ENCODE measurements at regions not wholly inside any gene's neighbourhood (a gene's known extent, or its start where the extent isn't known, plus 50 kb on each side); places are given as distances from the start of the nearest gene placed in this dataset.

DNA sequence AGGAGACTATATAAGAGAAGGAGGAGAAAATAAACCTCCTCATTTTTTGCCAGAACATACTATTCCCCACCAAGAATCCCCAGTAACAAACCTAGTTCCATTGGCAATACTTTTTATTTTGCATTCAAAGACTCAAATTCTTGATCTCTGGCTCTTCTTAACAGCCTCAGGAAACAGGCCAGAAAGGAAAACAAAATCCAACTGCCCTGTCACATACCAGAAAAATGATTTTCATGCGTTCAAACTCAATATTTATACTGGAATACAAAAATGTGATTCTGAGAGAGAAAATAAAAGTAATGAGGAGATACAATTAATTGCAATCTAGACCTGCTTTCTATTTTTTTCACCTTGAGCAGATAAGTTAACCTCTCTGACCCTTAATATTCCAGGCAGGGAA, 435.9 kb upstream of the AUTS2 start:
- no peak for DNase-seq (ENCODE audit: low read depth)

DNA sequence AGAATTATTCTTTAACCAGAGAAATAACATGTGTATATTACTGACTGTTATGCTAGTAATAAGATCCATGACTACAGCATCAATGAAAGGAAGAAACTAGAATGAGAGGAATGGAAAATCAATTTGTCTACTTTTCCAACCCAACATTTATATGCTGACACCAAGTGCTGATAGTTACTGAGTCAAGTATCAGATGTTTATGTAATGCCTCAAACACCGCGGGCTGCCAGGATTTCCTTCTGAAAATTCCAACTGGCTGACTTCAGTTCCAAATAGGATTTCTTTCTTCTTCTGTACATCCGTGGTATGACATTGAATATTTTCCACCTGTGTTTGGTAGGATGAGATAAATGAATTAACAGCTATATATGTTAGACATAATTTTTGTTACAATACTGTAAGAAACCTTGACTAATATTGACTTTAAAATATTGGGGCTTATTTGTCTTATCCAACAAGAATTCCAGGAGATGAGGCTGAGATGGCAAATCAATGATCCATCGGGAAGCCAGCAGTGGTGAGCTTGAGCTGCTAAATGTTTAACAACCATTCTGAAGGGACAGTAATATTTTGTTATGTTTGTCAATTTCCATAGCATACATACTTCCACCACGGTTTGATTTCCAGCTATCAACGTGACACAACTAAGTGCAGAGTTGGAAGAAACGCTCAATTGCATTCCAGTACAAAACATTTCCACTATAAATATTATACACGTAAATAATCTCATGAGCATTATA, 435.2 kb upstream of the AUTS2 start:
- no peak for DNase-seq (ENCODE audit: low read depth)

DNA sequence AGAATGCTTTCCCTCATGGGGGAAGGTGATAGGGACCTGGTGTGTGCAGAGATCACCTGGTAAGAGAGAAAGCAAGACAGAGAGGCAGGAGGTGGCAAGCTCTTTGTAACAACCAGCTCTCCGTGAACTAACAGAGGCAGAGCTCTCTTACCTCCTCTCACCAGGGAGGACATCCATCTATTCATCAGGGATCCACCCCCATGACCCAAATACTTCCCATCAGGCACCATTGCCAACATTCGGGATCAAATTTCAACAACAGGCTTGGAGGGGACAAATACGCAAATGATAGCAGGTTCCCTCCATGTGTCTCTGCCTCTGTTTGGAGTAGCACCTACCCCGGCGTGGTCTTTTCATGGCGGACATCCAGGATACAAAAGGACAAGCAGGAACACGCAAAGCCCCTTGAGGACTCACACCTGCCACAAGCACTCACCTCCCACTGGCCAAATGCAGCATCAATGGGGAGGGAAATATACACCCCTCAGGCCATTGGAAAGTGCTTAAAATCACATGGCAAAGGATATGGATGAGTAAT, 431.2 kb upstream of the AUTS2 start:
- DNase-seq (ENCODE audit: low read depth) = no peak

DNA sequence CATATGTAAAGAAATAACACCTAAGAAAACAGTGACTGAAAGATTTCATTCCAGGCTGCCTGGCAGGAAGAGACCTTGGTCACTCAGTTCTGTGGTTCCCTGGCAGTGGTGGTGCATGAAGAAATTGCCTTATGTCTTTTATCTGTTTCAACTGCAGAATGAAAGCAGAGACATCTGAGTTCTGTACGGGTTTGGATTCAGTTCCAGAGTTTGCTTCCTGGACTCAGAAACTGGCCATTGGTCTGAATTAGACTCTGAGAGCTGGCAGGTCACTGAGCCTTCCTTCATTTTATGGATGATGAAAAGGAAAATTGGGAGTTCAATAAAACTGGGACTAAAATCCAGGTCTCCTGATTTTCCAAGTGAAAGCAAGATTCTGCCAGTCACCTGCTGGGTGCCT, 428.9 kb upstream of the AUTS2 start:
- DNase-seq (ENCODE audit: low read depth) = no peak

DNA sequence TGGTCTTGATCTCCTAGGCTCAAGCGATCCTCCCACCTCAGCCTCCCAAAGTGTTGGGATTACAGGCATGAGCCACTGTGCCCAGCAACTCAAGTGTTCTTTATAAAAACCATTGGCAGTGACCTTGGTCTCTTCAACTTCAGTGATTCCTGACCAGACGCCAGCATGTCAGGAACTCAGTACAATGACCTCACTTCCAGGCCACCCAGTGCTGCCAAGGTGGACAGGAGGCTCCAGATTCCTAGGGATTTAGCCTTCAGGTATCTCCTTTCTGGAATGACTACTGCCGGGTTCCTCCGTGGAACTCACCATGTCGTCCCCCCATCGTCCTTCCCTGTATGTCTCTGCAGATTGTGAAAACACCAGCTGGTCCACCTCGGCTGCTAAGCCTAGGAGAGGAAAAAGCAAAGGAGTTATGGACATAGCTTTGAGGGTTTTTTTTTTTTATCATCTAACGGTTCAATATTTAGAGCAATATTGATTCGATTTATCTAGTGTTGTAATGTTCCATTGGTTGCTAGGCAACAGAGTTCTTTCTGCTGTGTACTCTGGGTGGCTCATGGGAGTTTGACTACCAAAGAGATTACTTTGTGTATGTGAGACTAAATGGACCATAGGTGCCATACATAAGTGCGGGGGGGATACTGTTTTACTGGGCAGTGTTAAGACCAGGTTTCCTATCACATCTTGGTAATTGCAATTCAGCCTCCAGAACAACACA, 425.8 kb upstream of the AUTS2 start:
- no peak for DNase-seq (ENCODE audit: low read depth)

DNA sequence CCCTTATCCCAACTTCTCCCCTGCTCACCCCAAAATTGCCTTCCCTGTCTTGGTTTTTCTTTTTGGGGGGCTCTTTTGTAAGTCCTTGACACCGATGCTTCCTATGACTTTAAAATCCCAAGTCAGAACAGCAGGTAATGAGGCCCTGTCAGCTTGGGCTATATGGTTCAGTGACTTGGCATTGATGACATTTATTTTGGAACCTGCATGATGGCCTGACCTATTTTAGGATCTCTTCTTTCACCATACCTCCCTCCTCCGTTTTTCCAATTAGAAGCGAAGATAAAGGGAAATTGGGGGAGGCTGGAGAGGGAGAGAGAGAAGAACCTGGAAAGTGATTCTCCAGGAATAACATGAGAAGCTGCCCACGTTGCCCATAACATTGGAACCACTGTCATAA, 424.9 kb upstream of the AUTS2 start:
- DNase-seq (ENCODE audit: low read depth) = no peak

DNA sequence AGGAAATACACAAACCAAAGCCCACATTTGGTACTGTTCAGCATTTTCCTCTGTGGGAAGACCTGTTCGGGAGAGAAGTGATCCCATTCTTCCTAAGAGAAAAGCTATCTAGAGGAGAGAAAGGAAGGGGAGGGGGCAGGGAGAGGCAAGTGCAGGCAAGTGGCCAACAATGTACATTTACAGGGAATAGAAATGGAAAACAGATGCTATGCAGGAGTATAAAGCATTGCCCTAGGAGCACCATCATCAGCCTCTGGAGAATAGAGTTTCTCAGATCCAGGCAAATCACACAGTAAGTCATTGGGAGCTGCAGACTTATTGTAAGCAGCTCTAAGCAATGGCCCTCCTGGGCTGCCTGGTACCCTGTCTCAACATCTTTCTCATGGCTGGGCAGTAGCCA, 424.4 kb upstream of the AUTS2 start:
- DNase-seq (ENCODE audit: low read depth) = no peak

DNA sequence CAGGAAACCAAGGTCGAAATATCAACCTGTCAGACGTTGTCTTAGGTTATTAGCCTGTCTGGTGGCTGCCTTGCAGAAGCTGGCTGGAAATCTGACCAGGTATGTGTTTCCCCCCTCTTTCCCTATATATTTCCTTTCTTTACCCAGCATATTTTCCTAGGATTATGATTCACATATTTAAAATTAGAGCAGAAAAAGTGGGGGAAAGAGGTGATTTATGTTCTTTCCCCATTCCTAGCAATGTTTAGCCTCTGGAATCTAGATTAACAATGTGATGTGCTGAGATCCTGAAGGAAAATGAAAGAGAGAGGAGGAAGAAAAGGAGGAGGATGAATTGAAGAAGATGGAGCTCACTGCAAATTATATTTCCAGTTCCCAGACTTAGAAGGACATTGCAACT, 421.4 kb upstream of the AUTS2 start:
- no peak for DNase-seq (ENCODE audit: low read depth)

DNA sequence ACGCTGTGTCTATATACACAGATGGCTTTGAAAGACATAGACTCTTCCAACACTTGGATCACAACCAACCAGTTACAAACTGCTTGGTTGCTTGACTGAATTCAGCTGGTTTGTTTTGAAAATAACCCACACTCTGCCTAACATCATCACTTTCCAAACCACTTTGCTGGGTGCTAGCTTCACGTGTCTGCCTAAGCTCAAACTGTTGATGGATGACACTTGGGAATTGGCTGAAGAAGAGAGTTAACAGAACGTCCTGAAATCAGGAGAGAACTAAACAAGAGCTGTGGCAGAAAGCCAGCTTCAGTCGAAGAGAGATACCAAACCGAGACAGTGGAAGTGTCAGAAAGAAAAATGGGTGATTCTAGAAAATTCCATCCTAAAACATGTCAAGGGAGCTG, 420.8 kb upstream of the AUTS2 start:
- no peak for DNase-seq (ENCODE audit: low read depth)

DNA sequence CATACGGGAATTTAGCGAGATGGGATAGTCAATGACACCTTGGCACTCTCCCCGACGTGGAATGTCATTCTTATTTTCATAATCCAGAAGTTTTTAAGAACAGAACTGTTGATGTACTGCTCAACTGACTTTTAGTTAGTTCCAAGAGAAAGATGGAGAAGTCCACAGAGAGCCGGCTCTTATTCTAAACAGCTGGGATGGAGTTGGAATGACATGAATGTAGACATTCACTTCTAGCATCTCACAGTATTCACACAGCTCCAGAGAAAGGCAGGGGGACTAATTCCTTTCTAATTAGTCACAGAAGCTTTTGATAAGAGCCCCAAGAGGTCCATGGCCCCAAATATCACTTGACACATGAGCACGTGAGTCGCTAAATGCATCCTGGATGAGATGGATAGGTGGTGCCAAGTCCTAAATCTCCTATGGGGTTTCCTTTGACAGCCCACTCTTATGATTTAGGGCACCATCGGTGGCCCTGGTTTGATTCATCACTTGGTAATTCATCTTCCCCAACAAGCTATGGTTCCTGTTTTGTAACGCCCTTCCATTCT, 420.3 kb upstream of the AUTS2 start:
- peak; percentile 0 for DNase-seq (ENCODE audit: low read depth)

DNA sequence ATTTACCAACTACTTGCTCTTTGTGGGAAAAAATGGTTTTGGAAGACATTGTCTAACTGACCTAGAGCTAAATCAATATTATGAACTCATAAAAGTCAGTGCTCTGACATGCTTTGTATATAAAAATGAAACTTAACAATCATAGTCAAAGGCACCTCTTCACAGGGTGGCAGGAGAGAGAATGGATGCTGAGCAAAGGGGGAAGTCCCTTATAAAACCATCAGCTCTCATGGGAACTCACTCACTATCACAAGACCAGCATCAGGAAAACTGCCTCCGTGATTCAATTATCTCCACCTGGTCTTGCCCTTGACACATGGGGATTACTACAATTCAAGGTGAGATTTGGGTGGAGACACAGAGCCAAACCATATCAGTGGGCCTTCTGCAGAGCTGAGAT, 417.6 kb upstream of the AUTS2 start:
- no peak for DNase-seq (ENCODE audit: low read depth)

DNA sequence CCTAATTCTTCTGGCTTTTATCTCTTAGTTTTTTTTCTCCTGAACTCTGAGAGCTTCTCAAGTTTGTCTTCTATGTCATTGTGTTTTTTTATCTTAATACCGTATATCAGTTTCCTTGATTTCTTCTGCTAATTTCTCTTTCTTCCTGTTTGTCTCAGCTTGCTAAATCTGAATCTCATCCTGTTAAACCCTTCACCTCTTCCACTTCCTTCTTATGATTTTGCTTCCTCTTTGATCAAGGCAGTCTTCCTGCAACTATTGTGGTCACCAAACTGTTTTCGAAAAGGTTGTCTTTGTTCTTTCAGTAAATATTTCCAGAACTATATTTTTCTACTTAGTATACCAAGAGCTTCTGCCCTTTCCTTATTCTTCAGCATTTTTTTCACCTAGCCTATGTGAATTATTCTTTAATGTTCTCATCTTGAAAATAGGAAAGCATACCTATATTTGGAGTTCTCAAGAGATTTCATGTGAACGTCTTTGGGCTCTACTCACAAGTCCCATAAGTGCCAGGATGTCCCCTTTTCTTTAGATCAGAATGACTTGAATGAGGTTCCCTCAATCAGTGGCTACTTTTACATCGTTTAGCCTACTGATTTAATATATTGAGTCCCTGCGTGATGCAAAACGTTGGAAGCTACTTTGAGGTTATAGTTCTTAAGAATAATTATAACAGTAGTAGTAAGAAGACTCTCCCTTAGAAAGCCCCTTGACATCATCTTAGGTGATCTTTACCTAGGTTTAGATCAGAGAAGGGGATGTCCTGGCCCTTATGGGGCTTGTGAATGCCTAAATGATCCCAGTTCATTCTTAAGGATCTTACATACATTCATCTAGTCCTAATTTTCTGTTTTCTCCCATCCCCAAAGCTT, 415.4 kb upstream of the AUTS2 start:
- DNase-seq (ENCODE audit: low read depth) = no peak

DNA sequence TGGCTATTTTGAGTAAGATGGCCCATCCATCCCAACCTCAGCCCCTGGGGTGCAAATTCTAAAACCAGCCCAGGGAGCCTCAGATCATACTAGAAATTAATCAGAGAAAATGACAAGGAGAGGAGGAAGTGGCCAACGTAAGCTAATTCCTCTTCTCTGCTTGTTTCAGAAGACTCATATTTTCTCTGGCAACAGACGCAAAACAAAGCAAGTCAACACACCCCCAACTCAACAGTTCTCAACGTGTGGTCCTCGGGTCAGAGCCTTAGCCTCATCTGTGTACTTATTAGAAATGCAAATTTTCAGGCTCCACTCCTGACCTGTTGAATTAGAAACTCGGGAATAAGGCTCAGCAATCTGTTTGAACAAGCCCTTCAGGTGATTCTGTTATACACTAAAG, 413.9 kb upstream of the AUTS2 start:
- no peak for DNase-seq (ENCODE audit: low read depth)

DNA sequence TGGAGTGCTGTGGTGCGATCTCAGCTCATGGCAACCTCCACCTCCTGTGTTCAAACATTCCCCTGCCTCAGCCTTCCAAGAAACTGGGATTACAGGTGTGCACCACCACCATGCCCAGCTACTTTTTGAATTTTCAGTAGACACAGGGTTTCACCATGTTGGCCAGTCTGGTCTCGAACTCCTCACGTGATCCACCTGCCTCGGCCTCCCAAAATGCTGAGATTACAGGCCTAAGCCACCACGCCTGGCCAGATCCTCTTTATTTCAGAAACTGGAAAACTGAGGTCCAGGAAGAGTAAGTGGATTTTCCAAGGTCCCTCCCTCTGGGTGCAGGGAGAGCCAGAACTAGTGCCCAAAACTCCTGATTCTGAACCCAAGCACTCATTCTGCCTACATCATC, 413.1 kb upstream of the AUTS2 start:
- no peak for DNase-seq (ENCODE audit: low read depth)

DNA sequence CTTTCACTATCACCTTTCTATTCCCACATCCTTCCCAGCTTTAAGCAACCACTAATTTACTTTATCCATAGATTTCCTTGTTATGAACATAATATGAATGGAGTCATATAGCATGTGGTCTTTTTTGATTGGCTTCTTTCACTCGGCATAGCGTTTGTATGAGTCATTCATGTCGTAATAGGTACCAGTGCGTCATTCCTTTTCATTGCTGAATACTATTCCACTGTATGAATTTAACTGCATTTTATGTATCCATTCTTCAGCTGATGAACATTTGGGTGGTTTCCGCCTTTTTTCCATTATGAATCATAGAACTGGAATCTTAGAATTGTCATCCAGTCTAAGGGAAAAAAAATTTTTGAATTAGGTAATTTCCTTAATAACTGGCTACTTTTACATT, 411.3 kb upstream of the AUTS2 start:
- no peak for DNase-seq (ENCODE audit: low read depth)

DNA sequence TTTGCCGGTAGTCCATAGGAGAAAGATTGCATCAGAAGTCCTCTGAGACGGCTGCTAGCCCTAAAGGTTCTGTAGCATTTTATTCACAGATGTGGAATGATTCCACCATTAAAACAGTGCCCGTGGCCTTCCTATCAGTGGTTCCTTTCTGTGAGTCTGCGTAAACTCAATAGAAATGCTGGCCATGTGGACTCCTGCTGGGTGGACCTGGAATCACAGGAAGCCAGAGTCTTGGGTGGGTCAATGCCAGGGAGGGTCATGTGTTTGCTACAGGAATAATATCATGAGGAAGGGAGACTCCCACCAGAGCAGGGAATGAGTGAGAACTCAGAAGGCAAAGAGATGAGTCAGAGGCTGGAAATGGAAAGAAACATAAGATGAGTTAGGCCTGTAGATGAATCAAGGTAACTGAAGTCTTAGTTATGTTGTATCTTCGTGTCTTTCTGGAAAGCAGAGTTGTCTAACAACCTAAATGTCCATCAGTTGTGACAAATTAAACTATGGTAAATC, 410.4 kb upstream of the AUTS2 start:
- no peak for DNase-seq (ENCODE audit: low read depth)

DNA sequence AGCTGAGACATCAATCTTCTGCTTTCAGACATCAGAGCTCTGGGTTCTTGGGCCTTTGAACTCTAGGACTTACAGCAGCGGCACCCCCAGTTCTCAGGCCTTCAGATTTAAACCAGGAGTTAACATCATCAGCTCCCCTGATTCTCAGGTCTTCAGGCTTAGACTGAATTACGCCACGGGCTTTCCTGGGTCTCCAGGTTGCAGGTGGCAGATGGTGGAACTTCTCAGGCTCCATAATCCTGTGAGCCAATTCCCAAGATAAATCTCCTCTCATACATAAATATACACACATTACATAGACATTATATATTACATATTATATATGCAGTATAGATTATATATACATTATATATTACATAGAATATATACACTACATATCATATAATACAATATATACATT, 408.9 kb upstream of the AUTS2 start:
- DNase-seq (ENCODE audit: low read depth) = no peak

DNA sequence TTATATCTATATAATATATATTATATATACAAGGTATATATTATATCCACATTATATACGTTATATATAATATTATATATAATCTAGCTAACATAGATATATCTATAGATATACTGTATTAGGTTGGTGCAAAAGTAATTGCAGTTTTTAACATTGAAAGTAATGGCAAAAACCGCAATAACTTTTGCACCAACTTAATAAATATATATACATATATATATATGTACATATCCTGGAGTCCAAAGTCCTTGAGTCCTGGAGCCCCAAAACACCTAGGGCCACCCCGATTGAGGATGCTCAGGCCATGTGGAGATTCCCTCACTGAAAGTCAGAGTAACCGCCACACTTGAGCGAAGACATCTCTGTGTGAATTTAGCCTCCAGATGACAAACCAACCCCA, 408.2 kb upstream of the AUTS2 start:
- no peak for DNase-seq (ENCODE audit: low read depth)

DNA sequence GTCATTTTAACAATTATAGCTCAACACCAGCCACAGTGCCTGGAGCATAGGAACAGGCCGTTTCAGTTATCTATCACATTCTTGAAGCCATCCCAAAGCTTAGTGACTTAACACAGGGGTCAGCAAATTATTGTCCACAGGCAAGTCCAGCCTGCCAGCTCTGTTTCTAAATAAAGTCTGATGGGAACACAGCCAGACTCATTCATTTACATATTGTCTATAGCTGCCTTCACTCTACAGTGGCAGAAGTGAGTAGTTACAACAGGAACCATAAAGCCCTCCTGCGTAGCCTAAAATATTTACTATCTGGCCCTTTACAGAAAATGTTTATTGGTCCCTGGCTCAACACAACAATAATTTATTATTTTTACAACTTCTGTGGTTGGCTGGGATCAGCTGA, 407.5 kb upstream of the AUTS2 start:
- no peak for DNase-seq (ENCODE audit: low read depth)

DNA sequence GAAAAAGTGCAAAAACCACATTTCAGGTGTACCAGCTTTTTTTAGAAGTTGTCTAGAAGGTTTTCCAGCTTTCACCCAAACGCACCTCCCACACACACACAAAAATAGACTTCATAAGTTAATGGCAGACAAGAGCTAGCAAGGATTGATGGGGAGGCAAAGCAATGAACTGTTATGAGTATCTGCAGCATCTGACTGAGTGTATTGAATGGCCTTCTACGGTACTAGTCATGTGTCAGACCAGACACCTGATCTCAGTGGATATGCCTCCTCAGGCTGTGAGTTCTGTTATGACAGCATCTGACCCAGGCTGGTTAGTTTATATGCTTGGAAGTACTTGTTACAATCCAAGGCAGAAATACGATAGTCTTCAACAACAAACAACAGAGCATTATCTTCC, 406.1 kb upstream of the AUTS2 start:
- DNase-seq (ENCODE audit: low read depth) = no peak

DNA sequence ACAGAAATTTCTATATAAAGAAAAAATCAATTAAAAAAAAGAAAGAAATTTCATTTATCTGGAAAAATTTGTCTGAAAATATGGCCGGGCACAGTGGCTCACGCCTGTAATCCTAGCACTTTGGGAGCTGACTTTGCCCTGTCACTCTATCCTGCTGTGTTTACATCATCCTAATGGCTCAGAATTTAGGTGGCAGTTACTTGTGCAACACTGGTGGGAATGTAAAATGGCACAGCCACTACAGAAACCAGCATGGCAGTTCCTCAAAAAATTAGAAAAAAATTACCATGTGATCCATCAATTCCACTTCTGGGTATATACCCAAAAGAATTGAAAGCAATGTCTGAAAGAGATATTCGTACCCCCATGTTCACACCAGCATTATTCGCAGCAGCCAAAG, 405.2 kb upstream of the AUTS2 start:
- no peak for DNase-seq (ENCODE audit: low read depth)

DNA sequence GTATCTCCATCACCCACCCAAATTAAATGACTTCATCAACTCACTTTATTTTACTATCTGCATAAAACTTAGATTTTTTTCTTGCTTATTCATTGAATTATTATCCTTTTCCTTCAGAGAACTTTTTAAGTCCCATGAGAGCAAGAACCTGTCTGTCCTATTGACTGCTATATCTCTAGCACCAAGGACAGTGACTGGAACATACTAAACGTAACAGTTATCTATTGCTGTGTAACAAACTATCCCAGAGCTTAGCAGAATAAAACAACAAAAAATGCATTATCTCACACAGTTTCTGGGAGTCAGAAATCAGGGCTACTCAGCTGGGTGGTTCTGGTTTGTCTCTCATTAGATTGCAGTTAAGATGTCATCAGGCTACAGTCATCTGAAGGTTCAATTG, 401.7 kb upstream of the AUTS2 start:
- no peak for DNase-seq (ENCODE audit: low read depth)

Measured in ELR (cell line).